Heart right ventricle (tissue), 16 donors: ENCODE measurements at regions not wholly inside any gene's neighbourhood (a gene's known extent, or its start where the extent isn't known, plus 50 kb on each side); places are given as distances from the start of the nearest gene placed in this dataset.

ENCODE experiments used
- ATAC-seq, 8 donors: fragments of 200-7000 bp; cut with Tn5 transposase; one replicate each; pipeline ENCODE4 v1.9.1; 2020; ENCODE audit warnings: mild to moderate bottlenecking in 8 of 8, moderate library complexity in 8 of 8, moderate number of reproducible peaks in 1 of 8
- DNase-seq, 2 donors: peaks; one replicate each; pipeline ENCODE4 v3.0.0-alpha.2; 2020
- H3K27ac ChIP-seq, 10 donors: fragments of 200-600 bp; sonication (generic) in 2 of 10; one replicate each; pipeline versions ENCODE4 v1.5.0 to v1.8.0; 2020 to 2022; ENCODE audit warnings: mild to moderate bottlenecking in 3 of 10
- H3K27me3 ChIP-seq, 7 donors: fragments of 200-600 bp; one replicate each; pipeline ENCODE4 v1.8.0; 2021 to 2022; ENCODE audit warnings: mild to moderate bottlenecking in 2 of 7
- H3K36me3 ChIP-seq, 9 donors: fragments of 200-600 bp; sonication (generic) in 1 of 9; one replicate each; pipeline versions ENCODE4 v1.5.0 to v1.8.0; 2020 to 2022; ENCODE audit warnings: mild to moderate bottlenecking in 2 of 9
- H3K4me1 ChIP-seq, 9 donors: fragments of 200-600 bp; sonication (generic) in 1 of 9; one replicate each; pipeline versions ENCODE4 v1.5.0 to v1.8.0; 2020 to 2022; ENCODE audit warnings: mild to moderate bottlenecking in 4 of 9
- H3K4me3 ChIP-seq, 10 donors: fragments of 200-600 bp; sonication (generic) in 2 of 10; one replicate each; pipeline versions ENCODE4 v1.5.0 to v1.8.0; 2020 to 2022; ENCODE audit warnings: mild to moderate bottlenecking in 7 of 10, moderate library complexity in 2 of 10
- H3K9me3 ChIP-seq, 11 donors: fragments of 200-600 bp in 10 of 11; sonication (generic) in 2 of 11; one replicate each; pipeline versions ENCODE4 v1.5.0 to v1.8.0; 2013 to 2022; ENCODE audit warnings: mild to moderate bottlenecking in 2 of 11, control low read depth in 1 of 11, moderate library complexity in 1 of 11
- CTCF ChIP-seq, 9 donors: fragments of 200-600 bp; sonication (generic) in 2 of 9; IDR thresholded peaks; one replicate each; pipeline versions ENCODE4 v1.5.0 to v1.8.0; 2021 to 2022; ENCODE audit warnings: antibody characterized with exemption in 9 of 9, mild to moderate bottlenecking in 5 of 9, moderate library complexity in 1 of 9
- WGBS, 2 donors: extraction: QIAGEN DNeasy Blood & Tissue Kit; methylation state at CpG; one replicate each; pipeline ENCODE4 v1.1.7; 2013; ENCODE audit warnings: inconsistent platforms in 1 of 2; 5-methylcytosine and 5-hydroxymethylcytosine counted together
- intact Hi-C, 10 donors: fragments of 100-400 bp; cut with DNase I; formaldehyde crosslinking; loops; one replicate each; pipeline versions ENCODE4 v1.11.1 to v1.14.2; 2022
- donor health status: Arrhythmogenic right ventricular cardiomyopathy.
- donor health status: ischemic (EF 13 %, LVEDD 7.1; RV severe dilation, severe dysfunction).
- donor health status: healthy with polysubstance abuse.
- donor health status: DM: no; HTN: yes; CAD: no.
- donor health status: DM: no; HTN: no; CAD: no.
- donor health status: ischemic (EF 25% LVEDD 6.9; RV normal size, moderate dysfunction).
- donor health status: ischemic (EF 25% LVEDD 5.7; RV mildly dilated, moderate dysfunction).
- donor health status: healthy.
- donor health status: DM: yes; HTN: yes; CAD: no.
- donor health status: Ischemic cardiomyopathy.
- donor health status: ischemic (EF 35%, LVEDD 5.7; RV mildly dilated, moderate dysfunction).
- donor health status: nonischemic (EF 11% LVEDD 7.7; RV severe dilation, severe dysfunction).
- donor health status: DM: yes; HTN: yes; CAD: no.
- donor health status: PGD.
- donor health status: ischemic (EF 29% LVEDD 5.4; RV normal size, mild dysfunction).
- donor health status: nonischemic (EF 23%, LVEDD 6.1; RV moderate dilation, normal function).

GRCh38 chr7:50228148-50228547, 76.4 kb upstream of the IKZF1 start:
- TF ChIP-seq CTCF (IDR thresholded peaks at IDR 0.05) = no peak
- intact Hi-C loops = no loop called here
- Histone ChIP-seq H3K9me3 (peaks cover 0 to 44% (median 12%) of the 10 kb centered on the region in 11 donors), H3K36me3 (no peaks in the 10 kb centered on the region), H3K4me3 (no peak overlapping the region), H3K27ac (peak overlapping the region in 1 of 10 donors; percentile 72), H3K27me3 (peaks cover 0 to 5% (median 0%) of the 10 kb centered on the region in 7 donors), H3K4me1 (peaks cover 0 to 26% (median 0%) of the 10 kb centered on the region in 9 donors)
- DNase-seq (no peak), ATAC-seq (no peak)
- 47 to 74% methylated on average over 4 of the region's 4 CpGs for WGBS, 2 donors

GRCh38 chr7:50227726-50228125, 76.8 kb upstream of the IKZF1 start:
- no peak overlapping the region for H3K4me3 ChIP-seq
- intact Hi-C loops = no loop called here
- TF ChIP-seq CTCF (IDR thresholded peaks at IDR 0.05) = no peak
- H3K27ac ChIP-seq = peak overlapping the region in 1 of 10 donors; percentile 72
- H3K9me3 ChIP-seq = peaks cover 0 to 48% (median 14%) of the 10 kb centered on the region in 11 donors
- ATAC-seq = no peak
- no peak for DNase-seq
- H3K27me3 ChIP-seq = peaks cover 0 to 5% (median 0%) of the 10 kb centered on the region in 7 donors
- no peaks in the 10 kb centered on the region for H3K36me3 ChIP-seq
- peaks cover 0 to 26% (median 0%) of the 10 kb centered on the region in 9 donors for H3K4me1 ChIP-seq
- 68 to 73% methylated on average over 6 of the region's 6 CpGs for WGBS, 2 donors

GRCh38 chr7:50226669-50227068, 77.8 kb upstream of the IKZF1 start:
- Histone ChIP-seq H3K27ac (peak overlapping the region in 1 of 10 donors; percentile 11), H3K4me3 (no peak overlapping the region), H3K4me1 (peaks cover 0 to 26% (median 0%) of the 10 kb centered on the region in 9 donors), H3K9me3 (peaks cover 0 to 55% (median 25%) of the 10 kb centered on the region in 11 donors), H3K27me3 (peaks cover 0 to 5% (median 0%) of the 10 kb centered on the region in 7 donors), H3K36me3 (no peaks in the 10 kb centered on the region)
- no peak for DNase-seq
- TF ChIP-seq CTCF (IDR thresholded peaks at IDR 0.05) = no peak
- intact Hi-C loops = no loop called here
- no peak for ATAC-seq
- 81% methylated on average over 3 of the region's 3 CpGs for WGBS, 2 donors

- peaks cover 0 to 53% (median 26%) of the 10 kb centered on the region in 11 donors for H3K9me3 ChIP-seq
- no peak overlapping the region for H3K4me3 ChIP-seq
- no peak overlapping the region for H3K27ac ChIP-seq
- H3K4me1 ChIP-seq = peaks cover 0 to 30% (median 0%) of the 10 kb centered on the region in 9 donors
- WGBS, 2 donors = 51 to 53% methylated on average over 3 of the region's 3 CpGs
- intact Hi-C loops = no loop called here
- no peak for TF ChIP-seq CTCF (IDR thresholded peaks at IDR 0.05)
- ATAC-seq = no peak
- DNase-seq = no peak
- H3K27me3 ChIP-seq = peaks cover 0 to 5% (median 0%) of the 10 kb centered on the region in 7 donors
- H3K36me3 ChIP-seq = no peaks in the 10 kb centered on the region
Measured at GRCh38 chr7:50226145-50226544, 78.4 kb upstream of the IKZF1 start.
